DND-41 (cell line): ENCODE measurements at regions not wholly inside any gene's neighbourhood (a gene's known extent, or its start where the extent isn't known, plus 50 kb on each side); places are given as distances from the start of the nearest gene placed in this dataset.

ENCODE experiments used
- ATAC-seq: fragments of 200-7000 bp; cut with Tn5 transposase; 3 replicates; pipeline ENCODE4 v1.9.1; 2021; ENCODE audit warnings: low read depth; ENCODE audit not compliant: insufficient read depth
- DNase-seq: peaks from one replicate; pipeline ENCODE4 v3.0.0-alpha.2; 2020
- H2AFZ ChIP-seq: 2 replicates; pipeline ENCODE4 v1.6.0; 2012; ENCODE audit warnings: low read depth, low read length
- H3K27ac ChIP-seq: 2 replicates; pipeline ENCODE4 v1.5.1; 2012; ENCODE audit warnings: low read length, inconsistent platforms
- H3K27me3 ChIP-seq: fragments of 200-600 bp; sonication (generic); 2 replicates; pipeline ENCODE4 v1.6.0; 2012; ENCODE audit warnings: low read length, mild to moderate bottlenecking, inconsistent platforms; ENCODE audit not compliant: insufficient read depth, poor library complexity
- H3K36me3 ChIP-seq: 2 replicates; pipeline ENCODE4 v1.5.1; 2012; ENCODE audit warnings: low read length, inconsistent platforms; ENCODE audit not compliant: insufficient read depth
- H3K4me1 ChIP-seq: 2 replicates; pipeline ENCODE4 v1.5.1; 2012; ENCODE audit warnings: mild to moderate bottlenecking, low read length; ENCODE audit not compliant: insufficient read depth
- H3K4me2 ChIP-seq: 2 replicates; pipeline ENCODE4 v1.6.0; 2012; ENCODE audit warnings: mild to moderate bottlenecking, moderate library complexity, low read length, inconsistent platforms; ENCODE audit not compliant: insufficient read depth
- H3K4me3 ChIP-seq, 2 experiments: fragments of 200-600 bp in 1 of 2; shearing (Covaris generic) in 1 of 2; 2 replicates each; pipeline ENCODE4 v1.5.1; 2012 to 2016; ENCODE audit warnings: inconsistent platforms in 2 of 2, low read length in 2 of 2, mild to moderate bottlenecking in 2 of 2, low read depth in 1 of 2, moderate library complexity in 1 of 2
- H3K79me2 ChIP-seq: 2 replicates; pipeline ENCODE4 v1.6.0; 2012; ENCODE audit warnings: low read length, inconsistent platforms; ENCODE audit not compliant: insufficient read depth
- H3K9ac ChIP-seq: 2 replicates; pipeline ENCODE4 v1.6.0; 2012; ENCODE audit warnings: low read depth, mild to moderate bottlenecking, inconsistent platforms, low read length, moderate library complexity
- H3K9me3 ChIP-seq: 2 replicates; pipeline ENCODE4 v1.5.1; 2012; ENCODE audit warnings: low read length, moderate library complexity, mild to moderate bottlenecking, inconsistent platforms; ENCODE audit not compliant: insufficient read depth, severe bottlenecking
- H4K20me1 ChIP-seq: 2 replicates; pipeline ENCODE4 v1.6.0; 2012; ENCODE audit warnings: low read length; ENCODE audit not compliant: insufficient read depth
- CTCF ChIP-seq: IDR thresholded peaks from 2 replicates; pipeline ENCODE4 v1.5.1; 2012; ENCODE audit warnings: borderline replicate concordance, low read length, moderate library complexity, mild to moderate bottlenecking; ENCODE audit not compliant: poor library complexity, severe bottlenecking; ENCODE audit errors: extremely low read depth
- EZH2 ChIP-seq: IDR thresholded peaks from 3 replicates; pipeline ENCODE4 v1.6.1; 2012; ENCODE audit warnings: borderline replicate concordance, low read depth, mild to moderate bottlenecking, moderate library complexity, low read length, inconsistent platforms; ENCODE audit not compliant: severe bottlenecking

- H4K20me1 ChIP-seq: no peaks in the 10 kb centered on the region
- no peak overlapping the region for H3K27ac ChIP-seq
- ATAC-seq (no peak), DNase-seq (no peak)
- H3K4me2 ChIP-seq: no peak overlapping the region
- H2AFZ ChIP-seq: no peak overlapping the region
- no peak overlapping the region for H3K9ac ChIP-seq
- H3K36me3 ChIP-seq: no peaks in the 10 kb centered on the region
- no peaks in the 10 kb centered on the region for H3K9me3 ChIP-seq
- no peaks in the 10 kb centered on the region for H3K27me3 ChIP-seq
- no peak for TF ChIP-seq CTCF
- TF ChIP-seq EZH2: no peak
- no peak overlapping the region for H3K4me3 ChIP-seq
- H3K4me1 ChIP-seq: peaks cover 10% of the 10 kb centered on the region
- no peaks in the 10 kb centered on the region for H3K79me2 ChIP-seq
Observed at GRCh38 chr12:93029091-93029490, 100.0 kb upstream of the EEA1 start.

- ATAC-seq (no peak), DNase-seq (no peak)
- H3K79me2 ChIP-seq: no peaks in the 10 kb centered on the region
- peaks cover 10% of the 10 kb centered on the region for H3K4me1 ChIP-seq
- no peaks in the 10 kb centered on the region for H4K20me1 ChIP-seq
- H2AFZ ChIP-seq: no peak overlapping the region
- no peaks in the 10 kb centered on the region for H3K9me3 ChIP-seq
- TF ChIP-seq CTCF: no peak
- no peak for TF ChIP-seq EZH2
- H3K27me3 ChIP-seq: no peaks in the 10 kb centered on the region
- no peak overlapping the region for H3K27ac ChIP-seq
- no peak overlapping the region for H3K4me3 ChIP-seq
- H3K9ac ChIP-seq: no peak overlapping the region
- H3K36me3 ChIP-seq: no peaks in the 10 kb centered on the region
- H3K4me2 ChIP-seq: no peak overlapping the region
Observed at GRCh38 chr12:93031028-93031427, 101.9 kb upstream of the EEA1 start.

- Histone ChIP-seq H3K9ac (no peak overlapping the region), H2AFZ (no peak overlapping the region), H3K36me3 (no peaks in the 10 kb centered on the region), H3K27me3 (no peaks in the 10 kb centered on the region), H3K9me3 (no peaks in the 10 kb centered on the region), H3K27ac (no peak overlapping the region), H3K79me2 (no peaks in the 10 kb centered on the region), H3K4me3 (no peak overlapping the region), H3K4me2 (no peak overlapping the region), H4K20me1 (no peaks in the 10 kb centered on the region), H3K4me1 (peaks cover 10% of the 10 kb centered on the region)
- DNase-seq: no peak
- peak; percentile 66; the same call in 2 of the 3 replicates for ATAC-seq
- TF ChIP-seq CTCF (no peak), EZH2 (no peak)
Observed at GRCh38 chr12:93032758-93033157, 103.7 kb upstream of the EEA1 start.

GRCh38 chr12:93033948-93034347 is 104.9 kb upstream of the EEA1 start:
- Histone ChIP-seq H4K20me1 (no peaks in the 10 kb centered on the region), H3K27me3 (no peaks in the 10 kb centered on the region), H3K4me2 (no peak overlapping the region), H3K36me3 (no peaks in the 10 kb centered on the region), H3K79me2 (no peaks in the 10 kb centered on the region), H3K9me3 (no peaks in the 10 kb centered on the region), H3K4me1 (peaks cover 10% of the 10 kb centered on the region), H3K9ac (no peak overlapping the region), H3K4me3 (no peak overlapping the region), H3K27ac (no peak overlapping the region), H2AFZ (no peak overlapping the region)
- TF ChIP-seq CTCF (no peak), EZH2 (no peak)
- ATAC-seq: no peak
- DNase-seq: no peak
